ENCODE measurements at regions not wholly inside any gene's neighbourhood (a gene's known extent, or its start where the extent isn't known, plus 50 kb on each side); places are given as distances from the start of the nearest gene placed in this dataset.

GRCh38 chr14:33855672-33856071, 95.2 kb downstream of the EGLN3 start:
- intact Hi-C loops (cut with DNase I, micrococcal nuclease) = loop anchor here in 1 of 2 donors (10.0 kb wide), 1 partner anchor 59 kb away; no protein-coding TSS in a partner anchor

More at GRCh38 chr14:33855672-33856071, 95.2 kb downstream of the EGLN3 start:
- DNase-seq = no peak
- Histone ChIP-seq H3K36me3 (ENCODE audit: low read depth) (no peaks in the 10 kb centered on the region), H3K9me3 (no peaks in the 10 kb centered on the region), H3K4me3 (no peak overlapping the region), H3K4me1 (ENCODE audit: low read depth) (no peaks in the 10 kb centered on the region)
- TF ChIP-seq, protein P1, sequence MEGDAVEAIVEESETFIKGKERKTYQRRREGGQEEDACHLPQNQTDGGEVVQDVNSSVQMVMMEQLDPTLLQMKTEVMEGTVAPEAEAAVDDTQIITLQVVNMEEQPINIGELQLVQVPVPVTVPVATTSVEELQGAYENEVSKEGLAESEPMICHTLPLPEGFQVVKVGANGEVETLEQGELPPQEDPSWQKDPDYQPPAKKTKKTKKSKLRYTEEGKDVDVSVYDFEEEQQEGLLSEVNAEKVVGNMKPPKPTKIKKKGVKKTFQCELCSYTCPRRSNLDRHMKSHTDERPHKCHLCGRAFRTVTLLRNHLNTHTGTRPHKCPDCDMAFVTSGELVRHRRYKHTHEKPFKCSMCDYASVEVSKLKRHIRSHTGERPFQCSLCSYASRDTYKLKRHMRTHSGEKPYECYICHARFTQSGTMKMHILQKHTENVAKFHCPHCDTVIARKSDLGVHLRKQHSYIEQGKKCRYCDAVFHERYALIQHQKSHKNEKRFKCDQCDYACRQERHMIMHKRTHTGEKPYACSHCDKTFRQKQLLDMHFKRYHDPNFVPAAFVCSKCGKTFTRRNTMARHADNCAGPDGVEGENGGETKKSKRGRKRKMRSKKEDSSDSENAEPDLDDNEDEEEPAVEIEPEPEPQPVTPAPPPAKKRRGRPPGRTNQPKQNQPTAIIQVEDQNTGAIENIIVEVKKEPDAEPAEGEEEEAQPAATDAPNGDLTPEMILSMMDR (IDR thresholded peaks at IDR 0.05) = no peak
- no peak for ATAC-seq
